Ovary (tissue), 7 donors: ENCODE measurements at regions not wholly inside any gene's neighbourhood (a gene's known extent, or its start where the extent isn't known, plus 50 kb on each side); places are given as distances from the start of the nearest gene placed in this dataset.

Experiments used
- DNase-seq, 5 donors: peaks; one replicate each; pipeline ENCODE4 v3.0.0-alpha.2; 2019 to 2020
- H3K27ac ChIP-seq, 2 donors: fragments of 200-600 bp; one replicate each; pipeline versions ENCODE4 v1.5.1 to v1.8.0; 2019 to 2022
- H3K27me3 ChIP-seq: fragments of 200-600 bp; one replicate; pipeline ENCODE4 v1.8.0; 2022
- H3K36me3 ChIP-seq: fragments of 200-600 bp; sonication (generic); one replicate; pipeline ENCODE4 v1.5.1; 2019
- H3K4me1 ChIP-seq: one replicate; pipeline ENCODE4 v1.8.1; 2013; ENCODE audit warnings: mild to moderate bottlenecking, moderate library complexity; ENCODE audit not compliant: insufficient read depth
- H3K4me3 ChIP-seq: fragments of 200-600 bp; sonication (generic); one replicate; pipeline ENCODE4 v1.5.1; 2017
- H3K9me3 ChIP-seq, 2 donors: fragments of 200-600 bp in 1 of 2; sonication (generic) in 1 of 2; one replicate each; pipeline versions ENCODE4 v1.5.1 to v1.8.1; 2013 to 2019; ENCODE audit warnings: mild to moderate bottlenecking in 1 of 2, moderate library complexity in 1 of 2
- EP300 ChIP-seq: sonication (generic); formaldehyde crosslinking; IDR thresholded peaks from one replicate; pipeline ENCODE4 v1.6.1; 2017; ENCODE audit warnings: antibody characterized with exemption
- POLR2A ChIP-seq: fragments of 450-650 bp; IDR thresholded peaks from one replicate; pipeline ENCODE4 v1.6.1; 2017; ENCODE audit warnings: antibody characterized with exemption, mild to moderate bottlenecking, moderate library complexity
- WGBS, 3 donors: extraction: QIAGEN DNeasy Blood & Tissue Kit in 1 of 3; methylation state at CpG; one replicate each; pipeline versions ENCODE4 v1.1.5 to v1.1.7; 2013 to 2017; 5-methylcytosine and 5-hydroxymethylcytosine counted together
- intact Hi-C, 4 donors: fragments of 100-400 bp; cut with DNase I; formaldehyde crosslinking; loops; one replicate each; pipeline versions ENCODE4 v1.11.0 to v1.15.1; 2022 to 2023
- TF ChIP-seq, protein P1 (sequence below), 3 donors: fragments of 450-650 bp in 2 of 3; fragments of 200-600 bp in 1 of 3; IDR thresholded peaks; one replicate each; pipeline versions ENCODE4 v1.5.1 to v1.8.0; 2016 to 2022; ENCODE audit warnings: antibody characterized with exemption in 3 of 3, mild to moderate bottlenecking in 1 of 3
- donor health status: DM: no; HTN: no; CAD: no; lungs with moderate emphysema.
- donor health status: DM: no; HTN: no; CAD: no.
- donor health status: Bipolar disorder and iron deficiency.
- donor health status: DM: no; HTN: no; CAD: no.
- donor health status: DM: yes; HTN: yes; CAD: no.

DNA sequence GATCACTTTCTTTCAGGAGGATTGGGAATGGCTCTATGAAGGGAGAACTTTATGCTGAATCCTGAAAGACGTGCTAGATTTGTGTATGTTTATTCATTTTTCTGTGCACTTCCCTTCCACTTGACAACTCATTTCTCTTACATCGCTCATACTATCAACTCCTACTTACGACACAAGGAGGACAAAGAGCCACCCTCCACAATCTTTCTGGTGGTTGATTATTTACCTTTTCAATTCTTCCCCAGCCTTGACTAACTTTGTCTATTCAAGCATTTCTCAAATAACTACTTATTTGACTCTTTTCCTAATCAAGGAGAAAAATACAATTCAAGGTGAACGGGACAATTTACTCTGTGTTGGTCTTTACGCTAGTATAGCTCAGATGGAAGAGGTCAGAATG lies 622.1 kb downstream of the TLR4 start:
- DNase-seq, result no peak
- H3K4me1 ChIP-seq, result no peaks in the 10 kb centered on the region
- TF ChIP-seq POLR2A, result no peak
- TF ChIP-seq, protein P1, sequence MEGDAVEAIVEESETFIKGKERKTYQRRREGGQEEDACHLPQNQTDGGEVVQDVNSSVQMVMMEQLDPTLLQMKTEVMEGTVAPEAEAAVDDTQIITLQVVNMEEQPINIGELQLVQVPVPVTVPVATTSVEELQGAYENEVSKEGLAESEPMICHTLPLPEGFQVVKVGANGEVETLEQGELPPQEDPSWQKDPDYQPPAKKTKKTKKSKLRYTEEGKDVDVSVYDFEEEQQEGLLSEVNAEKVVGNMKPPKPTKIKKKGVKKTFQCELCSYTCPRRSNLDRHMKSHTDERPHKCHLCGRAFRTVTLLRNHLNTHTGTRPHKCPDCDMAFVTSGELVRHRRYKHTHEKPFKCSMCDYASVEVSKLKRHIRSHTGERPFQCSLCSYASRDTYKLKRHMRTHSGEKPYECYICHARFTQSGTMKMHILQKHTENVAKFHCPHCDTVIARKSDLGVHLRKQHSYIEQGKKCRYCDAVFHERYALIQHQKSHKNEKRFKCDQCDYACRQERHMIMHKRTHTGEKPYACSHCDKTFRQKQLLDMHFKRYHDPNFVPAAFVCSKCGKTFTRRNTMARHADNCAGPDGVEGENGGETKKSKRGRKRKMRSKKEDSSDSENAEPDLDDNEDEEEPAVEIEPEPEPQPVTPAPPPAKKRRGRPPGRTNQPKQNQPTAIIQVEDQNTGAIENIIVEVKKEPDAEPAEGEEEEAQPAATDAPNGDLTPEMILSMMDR (IDR thresholded peaks at IDR 0.05), result no peak
- no peak for TF ChIP-seq EP300
- intact Hi-C loops, result no loop called here
- H3K4me3 ChIP-seq, result no peak overlapping the region
- H3K27ac ChIP-seq, result no peak overlapping the region
- H3K27me3 ChIP-seq, result no peaks in the 10 kb centered on the region
- WGBS, 3 donors, result 90 to 92% (median 90%) methylated on average over 5 of the region's 5 CpGs
- H3K36me3 ChIP-seq, result no peaks in the 10 kb centered on the region
- H3K9me3 ChIP-seq, result no peaks in the 10 kb centered on the region

DNA sequence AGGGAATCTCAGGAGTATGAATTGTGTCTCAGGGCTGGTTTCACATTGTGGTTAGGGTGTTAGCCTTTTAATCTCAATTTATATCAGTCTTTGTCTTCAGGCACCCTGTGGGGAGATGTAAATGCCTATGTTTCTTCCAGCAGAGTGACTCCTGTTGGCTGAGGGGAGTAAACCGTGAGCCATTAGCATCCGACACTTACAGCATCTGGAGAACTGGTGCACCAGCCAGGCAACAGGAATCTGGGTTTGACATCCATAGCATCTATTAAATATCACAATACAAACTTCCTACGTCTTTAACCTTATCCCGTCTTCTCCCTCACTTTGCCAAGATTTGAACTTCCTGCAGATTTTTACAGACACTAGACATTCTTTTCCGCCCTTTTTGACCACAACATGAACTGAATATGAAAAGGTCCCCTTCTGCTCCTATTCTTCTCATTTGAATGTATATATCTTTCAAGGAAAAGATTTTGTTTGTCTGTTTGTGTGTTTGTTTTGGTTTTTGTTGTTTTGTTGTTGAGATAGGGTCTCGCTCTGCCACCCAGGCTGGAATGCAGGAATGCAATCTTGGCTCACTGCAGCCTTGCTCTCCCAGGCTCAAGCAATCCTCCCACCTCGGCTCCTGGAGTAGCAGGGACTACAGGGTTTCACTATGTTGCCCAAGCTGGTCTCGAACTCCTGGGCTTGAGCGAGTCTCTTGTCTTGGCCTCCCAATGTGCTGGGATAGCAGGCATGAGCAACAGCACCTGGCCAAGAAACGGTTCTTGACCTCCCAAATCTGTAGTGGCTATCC lies 626.2 kb downstream of the TLR4 start:
- no peaks in the 10 kb centered on the region for H3K27me3 ChIP-seq
- H3K4me3 ChIP-seq, result no peak overlapping the region
- no peaks in the 10 kb centered on the region for H3K36me3 ChIP-seq
- TF ChIP-seq POLR2A, result no peak
- no peak for TF ChIP-seq EP300
- TF ChIP-seq, protein P1 (IDR thresholded peaks at IDR 0.05), result no peak
- no peaks in the 10 kb centered on the region for H3K4me1 ChIP-seq
- no peak overlapping the region for H3K27ac ChIP-seq
- no peak for DNase-seq
- intact Hi-C loops, result no loop called here
- H3K9me3 ChIP-seq, result no peaks in the 10 kb centered on the region
- WGBS, 3 donors, result 46 to 59% (median 51%) methylated on average over 10 of the region's 10 CpGs

DNA sequence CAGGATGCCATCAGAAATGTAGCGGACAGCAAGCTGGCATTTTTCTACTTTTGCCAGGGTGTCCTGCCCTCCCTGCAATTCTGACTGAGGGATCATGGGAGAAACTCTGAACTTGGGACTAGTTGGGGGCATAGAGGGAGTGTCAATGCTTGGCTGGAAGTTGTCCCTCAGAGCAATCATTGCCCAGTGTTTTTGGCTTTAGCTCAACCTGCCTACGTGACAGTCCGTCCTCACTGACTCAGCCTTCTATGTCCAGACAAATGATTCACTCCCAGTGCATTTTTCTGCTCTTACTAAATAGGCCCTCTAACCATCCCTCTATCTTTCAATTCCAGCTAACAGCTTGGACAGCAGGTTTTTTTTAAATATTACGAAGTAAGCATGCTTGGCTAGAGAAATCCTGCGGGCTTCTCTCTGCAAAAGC lies 627.4 kb downstream of the TLR4 start:
- Histone ChIP-seq H3K9me3 (no peaks in the 10 kb centered on the region), H3K27me3 (no peaks in the 10 kb centered on the region), H3K4me1 (no peaks in the 10 kb centered on the region), H3K27ac (no peak overlapping the region), H3K4me3 (no peak overlapping the region), H3K36me3 (no peaks in the 10 kb centered on the region)
- intact Hi-C loops, result no loop called here
- no peak for DNase-seq
- WGBS, 3 donors, result 34 to 45% (median 39%) methylated on average over 5 of the region's 5 CpGs
- TF ChIP-seq POLR2A (no peak), EP300 (no peak)
- TF ChIP-seq, protein P1 (IDR thresholded peaks at IDR 0.05), result no peak

DNA sequence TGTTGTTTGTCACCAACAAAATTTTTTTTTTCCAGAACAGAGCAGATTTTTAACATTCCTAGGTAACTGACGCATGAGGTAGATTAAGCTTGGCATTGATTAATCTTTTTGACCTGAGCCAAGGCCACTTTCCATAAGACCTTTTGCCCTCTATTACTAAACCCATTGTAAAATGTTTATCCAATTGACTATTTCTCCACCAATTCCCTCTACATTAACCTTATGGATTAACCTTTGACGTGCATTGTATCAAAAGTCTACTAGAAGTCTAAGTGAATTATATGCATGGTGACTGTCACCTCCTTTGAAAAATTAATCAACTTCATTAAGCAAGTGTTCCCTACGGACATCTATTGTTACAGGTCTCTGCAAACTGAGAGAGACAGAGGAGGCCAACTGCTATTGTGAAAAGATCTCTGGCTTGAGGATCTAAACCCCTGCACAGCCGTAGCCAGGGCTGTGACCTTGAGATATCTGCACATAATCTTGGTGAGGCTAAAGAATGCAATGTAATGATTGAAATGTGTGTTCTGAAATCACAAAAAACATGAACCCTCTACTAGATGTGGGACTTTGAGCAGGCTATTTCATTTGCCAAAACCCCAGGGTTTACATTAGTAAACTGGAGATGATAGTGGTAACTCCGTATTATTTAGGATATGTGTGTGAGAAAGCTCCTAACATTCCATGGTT lies 632.2 kb downstream of the TLR4 start:
- intact Hi-C loops, result no loop called here
- TF ChIP-seq POLR2A (no peak), EP300 (no peak)
- TF ChIP-seq, protein P1 (IDR thresholded peaks at IDR 0.05), result no peak
- H3K4me1 ChIP-seq, result no peaks in the 10 kb centered on the region

More for the DNA sequence above, 632.2 kb downstream of the TLR4 start:
- H3K27me3 ChIP-seq, result no peaks in the 10 kb centered on the region
- H3K27ac ChIP-seq, result no peak overlapping the region
- H3K4me3 ChIP-seq, result no peak overlapping the region
- H3K36me3 ChIP-seq, result no peaks in the 10 kb centered on the region
- 50 to 54% (median 53%) methylated on average over 5 of the region's 5 CpGs for WGBS, 3 donors
- no peaks in the 10 kb centered on the region for H3K9me3 ChIP-seq
- no peak for DNase-seq
